EL (cell line): ENCODE measurements at regions not wholly inside any gene's neighbourhood (a gene's known extent, or its start where the extent isn't known, plus 50 kb on each side); places are given as distances from the start of the nearest gene placed in this dataset.
A peak's percentile ranks its signal among the peaks of the same experiment; 100 is the strongest.
"Not testable (repeated sequence)": the region's sequence is repeated elsewhere in the genome, so short reads cannot be mapped to it uniquely, and the experiment has no call there.

Experiments used
- DNase-seq: peaks from one replicate; pipeline ENCODE4 v3.0.0-alpha.2; 2016

DNA sequence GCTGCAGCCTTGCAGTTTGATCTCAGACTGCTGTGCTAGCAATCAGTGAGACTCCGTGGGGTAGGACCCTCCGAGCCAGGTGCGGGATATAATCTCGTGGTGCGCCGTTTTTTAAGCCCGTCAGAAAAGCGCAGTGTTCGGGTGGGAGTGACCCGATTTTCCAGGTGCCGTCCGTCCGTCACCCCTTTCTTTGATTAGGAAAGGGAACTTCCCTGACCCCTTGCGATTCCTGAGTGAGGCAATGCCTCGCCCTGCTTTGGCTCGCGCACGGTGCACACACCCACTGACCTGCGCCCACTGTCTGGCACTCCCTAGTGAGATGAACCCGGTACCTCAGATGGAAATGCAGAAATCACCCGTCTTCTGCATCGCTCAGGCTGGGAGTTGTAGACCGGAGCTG is 203.2 kb downstream of the SNCAIP start:
- not testable (repeated sequence) for DNase-seq

DNA sequence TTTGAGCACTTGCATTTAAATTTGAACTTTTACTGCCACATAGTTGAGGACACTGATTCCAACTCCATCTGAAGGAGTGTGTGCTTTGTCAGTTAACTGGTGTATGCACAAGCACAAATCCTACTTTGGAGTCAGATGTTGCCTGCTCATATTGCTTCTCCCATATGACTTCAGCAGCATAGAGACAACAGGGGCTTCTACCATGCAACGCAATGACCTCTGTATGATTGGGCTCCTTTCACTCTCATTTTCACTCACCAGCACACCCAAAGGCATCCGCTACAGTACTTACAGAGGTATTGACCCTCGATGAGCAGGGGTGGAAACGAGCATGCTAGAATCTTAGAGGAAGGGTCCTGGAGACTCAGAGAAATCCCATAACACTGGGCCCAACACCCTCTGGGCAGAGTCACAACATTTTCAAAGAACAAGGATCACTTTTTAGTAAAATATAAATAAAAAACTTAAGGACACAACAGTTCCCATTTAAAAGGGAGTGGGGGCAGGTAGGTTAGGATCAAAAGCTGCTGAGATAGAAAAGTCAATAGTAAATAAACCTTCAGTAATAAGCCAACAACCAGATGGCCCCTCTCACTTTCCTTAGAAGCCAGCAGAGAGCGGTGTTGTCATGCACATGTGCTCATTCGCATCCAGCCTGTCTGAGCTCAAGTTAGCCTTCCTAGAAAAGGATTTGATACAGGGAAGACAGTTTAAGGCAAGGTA is 203.8 kb downstream of the SNCAIP start:
- peak; percentile 69 for DNase-seq

DNA sequence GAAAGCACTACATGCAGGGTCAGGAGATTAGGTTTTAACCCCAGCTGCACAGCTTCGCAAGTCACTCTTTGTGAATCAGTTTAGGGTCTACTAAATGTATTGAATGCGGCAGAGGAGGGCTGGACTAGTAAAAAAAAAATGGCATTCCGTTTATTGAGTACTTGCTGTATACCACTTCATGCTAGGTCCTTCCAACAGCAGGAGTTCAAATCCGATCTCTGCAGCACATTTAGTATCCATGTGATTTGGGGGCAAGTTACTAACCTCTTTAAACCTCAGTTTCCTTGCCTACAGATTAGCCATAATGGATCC is 204.4 kb downstream of the SNCAIP start:
- DNase-seq, result no peak

DNA sequence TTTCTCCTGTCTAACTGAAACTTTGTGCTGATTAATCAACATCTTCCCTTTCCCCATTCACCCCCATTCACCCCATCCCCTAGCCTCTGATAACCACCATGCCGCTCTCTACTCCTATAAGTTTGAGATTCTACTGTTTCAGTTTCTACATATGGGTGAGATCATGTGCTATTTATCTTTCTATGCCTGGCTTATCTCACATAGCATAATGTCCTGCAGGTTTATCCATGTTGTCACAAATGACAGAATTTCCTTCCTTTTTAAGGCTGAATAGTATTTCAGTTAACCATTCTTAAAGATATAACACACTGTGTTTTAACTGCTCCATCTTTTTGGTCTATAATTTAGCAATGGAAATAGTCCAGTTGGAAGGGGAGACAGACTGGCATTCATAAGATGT is 205.1 kb downstream of the SNCAIP start:
- no peak for DNase-seq

DNA sequence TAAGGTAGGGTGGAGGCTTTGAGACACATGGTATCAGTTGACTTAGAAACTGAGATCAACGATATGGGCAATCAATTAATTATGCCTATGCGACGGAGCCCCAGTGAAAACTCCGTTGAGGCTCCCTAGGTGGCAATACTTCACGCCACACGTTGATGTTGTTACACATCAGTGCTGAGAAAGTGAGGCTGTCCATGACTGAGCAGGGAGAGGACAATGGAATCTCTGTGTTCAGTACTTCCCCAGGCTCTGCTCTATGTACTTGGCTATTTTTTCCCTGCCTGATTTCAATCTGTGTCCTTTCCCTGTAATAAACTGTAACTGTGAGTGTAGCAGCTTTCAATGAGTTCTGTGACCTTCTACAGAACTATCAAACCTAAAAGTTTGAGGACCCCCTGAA is 211.7 kb downstream of the SNCAIP start:
- DNase-seq, result no peak

DNA sequence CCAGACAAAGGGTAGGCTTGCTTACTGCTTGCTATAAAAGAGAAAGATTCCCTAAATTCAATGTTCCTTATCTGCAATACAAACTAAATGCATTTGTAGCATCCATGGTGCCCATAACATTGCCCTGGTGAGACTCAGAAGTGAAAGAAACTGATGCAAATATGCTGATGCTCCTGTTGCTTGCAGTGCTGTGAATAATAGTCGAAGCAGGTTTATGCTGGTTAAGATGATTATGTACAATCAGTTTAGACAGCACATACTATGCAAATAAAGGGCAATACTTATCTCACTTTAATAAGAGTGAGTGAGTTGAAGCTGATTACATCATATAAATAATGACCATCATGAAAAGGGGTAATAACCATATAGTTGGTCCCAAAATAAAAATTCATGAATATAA is 215.5 kb downstream of the SNCAIP start:
- DNase-seq, result no peak

DNA sequence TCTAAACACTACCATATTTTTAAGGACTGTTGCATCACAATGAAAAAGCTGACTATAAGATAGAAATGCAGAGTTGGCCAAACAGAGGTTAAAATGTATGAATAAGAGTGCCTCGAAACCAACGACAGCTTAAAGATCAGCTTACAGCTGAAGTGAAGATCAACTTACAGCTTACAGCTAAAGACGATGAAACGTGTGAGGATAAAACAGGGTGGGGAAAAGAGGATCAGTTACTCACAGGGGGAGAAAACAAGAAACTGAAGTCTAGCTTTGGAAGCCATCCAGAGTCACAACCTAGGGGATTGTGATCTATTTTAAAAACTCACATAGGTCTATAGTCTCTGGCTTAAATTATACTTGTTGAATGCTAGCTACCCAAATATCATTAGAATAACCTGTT is 220.0 kb downstream of the SNCAIP start:
- no peak for DNase-seq

DNA sequence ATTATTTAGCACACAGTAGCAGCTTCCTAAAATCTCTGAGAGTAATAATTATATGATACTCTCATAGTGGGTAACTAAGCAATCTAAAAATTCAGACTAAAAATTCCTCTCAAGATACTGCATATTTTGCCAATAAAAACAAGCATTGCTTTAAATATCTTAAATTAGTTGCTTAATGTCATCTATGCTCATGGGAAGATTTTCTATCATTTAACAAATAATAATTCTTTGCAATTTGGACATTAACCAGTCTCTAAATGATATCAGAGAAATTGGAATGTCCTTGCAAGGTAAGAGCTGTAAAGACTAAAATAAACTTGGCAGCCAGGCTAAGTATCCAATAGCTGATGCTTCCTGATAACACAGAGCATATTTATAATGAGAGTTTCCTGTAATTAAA is 221.8 kb downstream of the SNCAIP start:
- DNase-seq, result no peak

DNA sequence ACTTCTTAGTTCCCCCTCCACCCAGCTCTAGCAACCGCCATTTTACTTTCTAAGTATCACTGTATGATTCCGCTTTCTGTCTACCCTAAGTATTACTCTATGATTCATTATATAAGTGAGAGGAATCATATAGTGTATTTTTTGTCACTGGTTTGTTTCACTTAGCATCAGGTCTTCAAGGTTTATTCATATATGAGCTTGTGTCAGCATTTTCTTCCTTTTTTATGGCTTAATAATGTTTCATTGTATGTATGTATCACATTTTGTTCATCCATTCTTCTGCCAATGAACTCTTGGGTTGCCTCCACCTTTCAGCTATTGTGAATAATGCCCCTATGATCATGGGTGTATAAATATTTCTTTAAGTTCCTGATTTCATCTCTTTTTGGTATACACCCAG is 222.8 kb downstream of the SNCAIP start:
- DNase-seq, result no peak

DNA sequence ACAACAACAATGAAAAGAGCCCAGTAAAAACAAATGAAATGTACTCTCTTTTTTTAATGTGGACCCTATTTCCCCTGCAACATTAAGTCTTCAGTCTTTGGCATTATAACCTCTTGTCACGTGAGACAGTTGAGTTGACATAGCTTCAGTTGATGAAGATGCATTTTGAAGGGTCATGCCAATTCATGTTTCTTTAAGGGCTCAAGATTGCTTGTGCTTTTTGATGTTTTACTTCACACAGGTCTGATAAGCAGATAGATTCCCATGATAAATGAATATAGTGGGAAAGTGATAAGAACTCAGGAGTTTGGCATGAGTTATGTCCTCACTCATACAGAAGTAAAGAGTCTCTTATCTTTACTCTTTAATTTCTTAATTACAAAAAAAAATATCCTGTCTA is 229.4 kb downstream of the SNCAIP start:
- no peak for DNase-seq

DNA sequence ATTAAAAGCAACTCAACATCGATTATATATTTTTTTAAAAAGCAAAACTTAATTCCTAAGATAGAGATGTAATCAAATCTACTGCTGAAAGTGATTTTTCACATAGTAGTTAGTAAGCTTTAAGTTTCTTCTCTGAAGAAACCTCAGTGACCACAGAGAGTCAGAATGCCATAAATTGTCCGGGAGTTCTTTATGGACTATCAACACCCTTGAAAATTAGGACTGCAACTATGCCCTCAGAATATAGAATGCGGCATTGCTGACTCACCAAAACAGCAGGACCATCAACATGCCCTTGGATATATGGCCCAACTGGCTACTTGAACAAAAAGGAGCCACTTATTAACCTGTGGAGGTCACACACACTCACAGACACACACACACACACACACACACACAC is 228.9 kb upstream of the SNX2 start:
- peak; percentile 4 for DNase-seq

DNA sequence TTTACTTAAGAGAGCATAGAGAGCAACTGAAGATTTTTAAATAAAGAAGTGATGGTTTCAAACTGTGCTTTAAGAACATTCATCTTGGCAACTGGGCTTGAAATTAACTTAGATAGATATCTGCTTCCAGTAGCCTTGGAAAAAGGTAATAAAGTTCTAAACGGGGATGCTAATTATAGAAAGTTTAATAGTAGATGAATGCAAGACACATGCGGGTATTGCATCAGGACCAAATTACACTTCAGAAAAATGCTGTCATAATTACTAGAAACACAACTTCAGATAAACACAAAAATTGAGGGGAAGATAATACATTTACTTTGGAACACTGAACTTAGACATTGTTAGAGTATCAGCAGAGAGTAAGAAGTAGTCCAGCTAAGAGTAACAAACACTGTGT is 227.7 kb upstream of the SNX2 start:
- no peak for DNase-seq

DNA sequence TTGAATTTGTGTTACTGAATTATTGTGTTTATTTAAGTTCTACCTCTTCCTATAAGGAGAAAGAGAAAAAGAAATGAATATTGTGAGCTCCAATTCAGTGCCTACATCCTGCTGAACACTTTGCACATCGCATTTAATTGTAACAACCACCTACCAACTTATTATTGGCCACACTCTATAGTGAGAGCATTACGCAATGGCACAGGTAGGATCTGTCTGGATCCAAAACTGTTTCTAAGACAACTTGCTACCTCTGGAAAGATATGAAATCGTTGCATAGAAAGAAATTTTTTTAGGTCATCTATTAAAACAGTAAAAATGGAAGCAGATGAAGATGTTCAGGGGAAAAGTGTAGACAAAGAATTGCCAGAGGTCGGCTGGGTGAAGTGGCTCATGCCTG is 227.2 kb upstream of the SNX2 start:
- no peak for DNase-seq

DNA sequence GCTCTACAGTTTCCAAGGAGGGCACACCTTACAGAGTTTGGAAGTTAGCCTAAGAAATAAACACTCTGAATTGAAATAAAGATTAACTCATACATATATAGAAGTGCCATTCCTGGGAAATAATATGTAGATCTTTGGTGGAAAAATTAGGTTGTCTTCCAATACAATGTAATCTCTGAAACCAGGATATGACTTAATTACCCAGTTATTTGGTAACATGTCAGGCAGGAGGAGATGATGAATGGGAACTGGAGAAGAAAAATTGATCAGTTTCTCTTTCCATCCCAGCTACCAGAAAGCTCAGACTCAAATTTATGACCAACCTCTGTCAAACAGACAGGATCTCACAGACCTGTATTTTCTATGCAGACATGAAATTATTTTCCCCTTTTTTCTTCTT is 215.2 kb upstream of the SNX2 start:
- DNase-seq, result peak; percentile 21

DNA sequence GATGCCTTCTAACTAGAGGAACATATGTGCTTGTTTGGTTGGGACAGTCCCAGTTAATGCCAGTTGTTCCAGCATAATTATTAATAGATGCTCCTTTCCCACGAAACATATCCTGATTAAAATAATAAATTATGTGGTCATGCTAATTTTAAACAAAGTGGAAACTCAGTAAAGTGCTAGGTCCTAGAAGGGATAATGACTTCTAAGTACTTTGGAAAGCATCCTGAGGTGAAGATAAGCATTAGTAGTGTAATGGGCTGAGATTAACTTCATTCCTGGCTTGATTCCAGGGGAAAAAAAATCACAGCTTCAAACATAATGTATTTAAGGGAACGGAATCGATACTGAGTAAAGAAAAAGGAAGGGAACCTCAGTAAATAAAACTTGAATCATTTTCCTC is 213.7 kb upstream of the SNX2 start:
- no peak for DNase-seq

DNA sequence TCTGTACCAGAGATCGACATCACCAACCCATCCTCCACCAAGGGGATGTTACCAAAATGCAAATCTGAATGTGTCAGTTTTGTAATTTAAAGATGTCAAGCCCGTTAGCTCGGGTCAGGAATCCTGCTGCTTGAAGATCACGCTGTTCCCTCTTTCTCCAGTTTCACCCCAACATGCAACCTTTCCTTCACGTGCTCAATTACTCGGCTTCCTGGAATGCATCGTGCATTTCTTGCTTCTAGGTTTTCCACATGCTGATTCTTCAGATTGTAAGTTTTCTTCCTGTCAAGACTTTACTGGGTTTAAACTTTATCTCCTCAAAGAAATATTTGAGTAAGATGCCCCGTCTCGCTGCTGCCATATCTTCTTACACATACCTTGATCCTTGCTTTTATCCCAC is 209.5 kb upstream of the SNX2 start:
- DNase-seq, result peak; percentile 13

DNA sequence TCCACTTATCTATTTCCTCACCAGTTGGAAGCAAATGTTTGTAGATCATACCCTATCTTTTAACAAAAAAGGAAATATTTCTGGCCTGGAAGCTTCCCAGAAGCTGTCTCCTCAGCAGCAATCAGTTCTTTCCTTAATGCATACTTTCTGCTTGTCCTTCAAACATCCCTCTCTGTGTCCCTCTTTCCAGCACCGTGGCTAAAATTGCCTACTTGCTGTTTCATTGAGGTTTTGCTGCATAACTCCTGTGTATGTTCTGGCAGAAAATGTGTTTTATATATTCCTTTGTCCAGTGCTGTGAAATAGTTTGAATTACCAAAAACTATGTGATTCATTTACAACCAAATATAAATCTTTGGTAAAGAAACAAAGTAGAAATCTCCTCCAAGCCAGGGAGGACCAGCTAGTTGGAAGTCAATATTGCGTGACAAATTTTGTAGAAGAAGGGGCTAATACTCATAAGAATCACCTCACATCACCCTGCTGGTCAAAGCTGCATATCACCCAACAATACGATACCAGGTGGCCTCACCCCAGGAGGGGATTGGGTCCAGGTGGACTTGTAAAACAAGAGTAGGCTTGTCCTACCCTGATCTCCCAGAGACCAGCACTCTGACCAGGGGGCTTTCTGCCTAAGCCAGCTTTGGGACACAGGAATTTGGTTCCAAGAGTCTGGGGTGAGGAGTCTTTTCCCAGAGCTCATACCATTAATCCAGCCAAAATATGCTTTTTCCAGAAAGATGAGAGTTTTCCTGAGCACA is 198.4 kb upstream of the SNX2 start:
- DNase-seq, result no peak

DNA sequence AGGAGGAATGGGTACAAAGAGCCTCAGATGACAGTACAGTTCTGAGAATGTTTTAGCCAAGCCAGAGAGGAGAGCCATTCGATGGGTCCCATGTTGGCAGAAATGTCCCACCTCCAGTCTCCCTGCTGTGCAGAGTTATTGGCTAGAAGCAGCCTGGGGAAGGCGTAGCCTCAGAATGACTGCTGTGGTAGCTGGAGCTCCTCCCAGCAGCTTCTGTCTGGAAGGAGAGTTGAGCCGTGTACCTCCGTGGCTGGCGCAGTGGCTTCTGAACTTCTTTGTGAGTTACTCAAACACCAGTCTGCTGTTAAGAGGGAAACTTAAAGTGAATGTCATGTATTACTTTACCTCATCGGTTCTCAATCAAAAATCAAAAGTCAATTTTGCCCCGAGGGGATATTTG is 193.3 kb upstream of the SNX2 start:
- DNase-seq, result peak; percentile 4

DNA sequence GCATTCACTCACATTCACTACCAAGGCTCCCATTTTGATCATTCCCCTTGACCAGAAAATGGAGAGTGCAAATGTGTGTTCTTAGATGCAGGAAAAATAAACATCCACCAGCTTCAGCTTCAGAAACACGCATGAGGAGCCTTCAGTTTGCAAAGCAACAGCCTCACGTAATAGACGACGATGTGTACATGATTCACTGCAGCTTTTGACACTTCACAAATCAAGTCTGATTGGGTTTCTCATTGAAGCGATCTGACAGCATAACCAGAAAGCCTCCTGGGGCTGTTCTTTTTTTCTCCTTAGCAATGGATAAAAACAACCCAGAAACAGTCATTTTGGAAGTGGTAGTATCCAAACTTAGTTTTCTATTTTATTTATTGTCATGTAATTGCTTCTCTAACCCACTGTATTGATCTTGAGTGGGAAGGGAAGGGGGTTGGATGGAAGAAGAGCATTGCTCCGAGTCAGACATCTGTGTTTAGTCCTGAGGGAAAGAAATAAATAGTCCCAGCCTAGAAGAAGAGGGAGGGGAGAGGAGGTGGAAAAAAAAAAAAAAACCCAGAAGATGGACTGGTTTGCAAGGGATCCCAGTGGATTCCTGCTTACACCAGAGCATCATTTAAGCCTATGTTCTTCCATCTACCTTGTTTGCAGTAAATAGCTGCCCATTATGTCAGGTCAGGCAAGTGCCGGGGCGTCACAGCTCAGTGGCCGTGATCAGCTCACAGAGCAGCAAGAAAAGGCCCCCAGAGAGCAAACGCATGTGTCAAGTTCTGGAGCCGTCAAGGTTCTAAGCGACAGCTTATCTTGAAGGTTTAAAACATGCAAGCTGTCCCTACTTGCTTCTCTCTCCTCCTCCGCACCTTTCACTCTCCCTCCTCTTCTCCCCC is 190.2 kb upstream of the SNX2 start:
- no peak for DNase-seq

DNA sequence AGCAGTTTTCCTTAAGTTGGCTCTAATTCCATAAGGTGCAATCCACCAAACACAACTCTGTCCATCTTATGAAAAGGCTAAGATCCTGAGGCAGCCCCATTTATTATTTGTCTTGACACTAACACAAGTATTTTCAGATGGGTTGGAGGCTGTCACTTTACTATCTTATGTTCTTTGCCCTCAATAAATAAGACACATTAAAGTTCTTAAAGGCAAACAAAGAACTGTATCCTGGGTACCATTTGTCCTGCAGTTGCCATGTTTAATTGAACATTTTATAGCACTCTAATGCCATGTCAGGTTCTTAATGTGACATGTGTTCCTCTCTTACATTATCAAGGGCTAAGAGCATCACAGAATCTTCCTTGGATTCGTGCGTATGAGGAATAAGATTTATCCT is 189.5 kb upstream of the SNX2 start:
- no peak for DNase-seq

DNA sequence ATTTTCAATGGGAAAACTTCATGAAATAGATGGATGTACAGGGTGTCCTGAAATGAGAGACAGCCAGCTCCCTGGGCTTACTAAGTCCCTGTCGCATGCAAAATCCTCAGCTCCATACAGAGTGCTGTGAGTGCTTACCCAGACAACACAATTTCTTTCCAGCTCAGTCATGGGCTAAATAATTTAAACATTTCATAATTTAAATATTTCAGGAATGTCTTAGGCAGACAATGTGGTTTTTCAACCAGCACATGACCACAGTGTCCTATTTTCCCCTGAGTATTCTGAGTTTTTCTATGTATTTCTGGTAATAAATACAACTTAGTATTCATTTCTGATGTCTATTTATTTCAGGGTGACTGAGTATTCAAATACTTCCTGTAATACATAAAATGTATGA is 188.5 kb upstream of the SNX2 start:
- peak; percentile 71 for DNase-seq

DNA sequence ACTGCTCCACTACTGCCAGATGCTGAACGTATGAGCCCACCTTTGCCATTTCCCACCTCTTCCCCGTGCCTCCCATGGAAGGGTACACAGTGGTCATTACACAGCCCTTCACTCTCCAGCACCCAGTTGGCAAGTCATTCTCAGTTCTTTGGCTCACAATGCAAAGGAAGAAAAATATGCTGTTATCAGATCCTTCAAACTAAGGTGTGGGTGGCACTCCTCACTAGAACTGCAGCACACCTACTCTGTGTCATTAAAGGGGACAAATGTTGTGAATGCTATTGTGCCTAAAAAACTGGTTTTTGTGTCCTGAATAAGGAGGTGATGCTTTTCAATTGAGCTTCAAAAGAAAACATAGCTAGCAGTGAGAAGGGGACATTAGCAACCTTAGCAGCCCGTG is 183.1 kb upstream of the SNX2 start:
- no peak for DNase-seq

DNA sequence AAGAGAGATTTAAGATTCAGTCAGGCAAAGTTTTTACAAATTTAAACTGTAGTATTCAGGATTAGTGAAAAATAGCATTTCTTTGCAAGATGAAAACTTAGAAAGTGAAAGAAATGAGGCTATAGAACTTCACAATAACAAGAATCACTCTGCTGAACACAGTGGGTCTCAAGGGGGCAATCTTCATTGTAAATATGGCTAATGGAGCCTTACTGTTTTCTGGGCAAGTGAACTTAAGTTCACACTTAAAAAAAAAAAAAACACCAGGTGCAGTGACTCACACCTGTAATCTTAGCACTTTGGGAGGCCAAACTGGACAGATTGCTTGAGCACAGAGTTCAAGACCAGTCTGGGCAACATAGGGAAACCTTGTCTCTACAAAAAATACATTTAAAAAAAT is 175.9 kb upstream of the SNX2 start:
- no peak for DNase-seq

DNA sequence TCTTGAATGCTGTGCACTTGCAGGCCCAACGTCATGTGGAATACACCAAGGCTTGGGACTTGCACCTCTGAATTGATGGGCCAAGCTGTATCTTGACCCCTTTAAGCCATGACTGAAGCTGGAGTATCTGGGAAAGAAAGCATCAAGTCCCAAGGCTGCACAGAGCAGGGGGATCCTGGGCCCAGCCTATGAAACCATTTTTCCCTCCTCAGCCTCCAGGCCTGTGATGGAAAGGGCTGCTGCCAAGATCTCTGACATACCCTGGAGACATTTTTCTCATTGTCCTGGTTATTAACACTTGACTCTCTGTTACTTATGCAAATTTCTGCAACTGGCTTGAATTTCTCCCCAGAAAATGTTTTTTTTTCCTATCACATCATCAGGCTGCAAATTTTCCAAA is 174.0 kb upstream of the SNX2 start:
- DNase-seq, result no peak
